B cell (primary cell): ENCODE measurements at regions not wholly inside any gene's neighbourhood (a gene's known extent, or its start where the extent isn't known, plus 50 kb on each side); places are given as distances from the start of the nearest gene placed in this dataset.

Source experiments
- EZH2 ChIP-seq: IDR thresholded peaks from 2 replicates; pipeline ENCODE4 v1.6.1; 2012; ENCODE audit warnings: borderline replicate concordance, low read depth, mild to moderate bottlenecking, moderate library complexity, low read length; ENCODE audit not compliant: insufficient read depth, poor library complexity, severe bottlenecking
- TF ChIP-seq, protein P1 (sequence below): fragments of 200-600 bp; IDR thresholded peaks from one replicate; pipeline ENCODE4 v1.8.0; 2022; ENCODE audit warnings: antibody characterized with exemption, mild to moderate bottlenecking

DNA sequence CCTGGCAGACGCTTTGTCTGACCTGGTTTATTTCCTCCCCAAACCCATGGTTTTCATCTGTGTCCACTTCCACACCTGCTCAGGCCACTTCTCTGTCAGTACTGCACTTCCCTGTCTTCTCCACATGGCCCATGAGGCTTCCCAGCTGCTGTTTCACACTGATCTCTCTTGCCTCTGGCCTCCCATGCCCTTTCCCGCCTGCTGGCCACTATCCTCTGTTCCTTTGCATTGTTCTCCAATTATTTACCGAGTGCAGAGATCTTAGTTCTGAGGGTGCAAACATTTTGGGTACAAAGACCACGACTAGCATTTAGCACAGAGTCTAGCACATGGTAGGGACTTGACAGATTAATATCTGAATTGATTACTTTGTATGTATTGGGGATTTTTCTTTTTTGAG lies 174.8 kb upstream of the NPY2R start:
- TF ChIP-seq, protein P1, sequence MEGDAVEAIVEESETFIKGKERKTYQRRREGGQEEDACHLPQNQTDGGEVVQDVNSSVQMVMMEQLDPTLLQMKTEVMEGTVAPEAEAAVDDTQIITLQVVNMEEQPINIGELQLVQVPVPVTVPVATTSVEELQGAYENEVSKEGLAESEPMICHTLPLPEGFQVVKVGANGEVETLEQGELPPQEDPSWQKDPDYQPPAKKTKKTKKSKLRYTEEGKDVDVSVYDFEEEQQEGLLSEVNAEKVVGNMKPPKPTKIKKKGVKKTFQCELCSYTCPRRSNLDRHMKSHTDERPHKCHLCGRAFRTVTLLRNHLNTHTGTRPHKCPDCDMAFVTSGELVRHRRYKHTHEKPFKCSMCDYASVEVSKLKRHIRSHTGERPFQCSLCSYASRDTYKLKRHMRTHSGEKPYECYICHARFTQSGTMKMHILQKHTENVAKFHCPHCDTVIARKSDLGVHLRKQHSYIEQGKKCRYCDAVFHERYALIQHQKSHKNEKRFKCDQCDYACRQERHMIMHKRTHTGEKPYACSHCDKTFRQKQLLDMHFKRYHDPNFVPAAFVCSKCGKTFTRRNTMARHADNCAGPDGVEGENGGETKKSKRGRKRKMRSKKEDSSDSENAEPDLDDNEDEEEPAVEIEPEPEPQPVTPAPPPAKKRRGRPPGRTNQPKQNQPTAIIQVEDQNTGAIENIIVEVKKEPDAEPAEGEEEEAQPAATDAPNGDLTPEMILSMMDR = no peak
- TF ChIP-seq EZH2 = no peak
